ENCODE measurements at regions not wholly inside any gene's neighbourhood (a gene's known extent, or its start where the extent isn't known, plus 50 kb on each side); places are given as distances from the start of the nearest gene placed in this dataset.

DNA sequence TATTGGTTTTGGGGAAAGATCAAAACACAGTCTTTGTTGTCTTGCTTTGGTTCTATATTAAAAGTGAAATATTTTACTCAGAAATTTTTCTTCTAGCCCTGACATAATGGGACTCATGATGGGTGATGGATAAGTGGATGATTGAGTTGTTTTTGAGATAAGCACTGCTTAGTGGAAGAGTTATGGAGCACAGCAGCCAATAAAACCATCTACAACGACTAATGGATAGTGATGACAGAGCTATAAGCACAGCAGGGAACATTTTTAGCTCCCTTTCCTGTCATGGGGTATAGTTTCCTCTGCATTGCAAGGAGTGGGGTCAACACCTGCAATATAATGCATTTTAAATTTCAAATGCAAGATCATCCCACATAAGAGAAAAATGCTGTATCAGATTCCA, 812.4 kb downstream of the STPG2 start:
- H3K27ac Mint-ChIP-seq: no peak overlapping the region
- H3K9me3 Mint-ChIP-seq: peaks cover 3 to 12% (median 4%) of the 10 kb centered on the region in 7 donors
- Histone ChIP-seq H3K4me3 (replicated peaks in 1 of 3; ENCODE audit: low read depth in 2 of 3, low read length in 3 of 3) (no peak overlapping the region), H2AFZ (ENCODE audit: insufficient read depth, low read depth, low read length, poor library complexity, severe bottlenecking) (no peak overlapping the region), H3K4me2 (replicated peaks; ENCODE audit: extremely low read depth, low read length, poor library complexity, severe bottlenecking) (no peak overlapping the region), H3K9me3 (replicated peaks in 1 of 2; ENCODE audit: control insufficient read depth in 1 of 2, insufficient read depth in 1 of 2, low read length in 2 of 2) (peaks cover 6 to 14% of the 10 kb centered on the region in 2 donors), H3K9ac (ENCODE audit: insufficient read depth, low read length, poor library complexity, severe bottlenecking) (no peak overlapping the region), H3K27ac (ENCODE audit: low read depth in 1 of 2, low read length in 2 of 2) (no peak overlapping the region), H3K27me3 (ENCODE audit: control insufficient read depth in 2 of 2, insufficient read depth in 2 of 2, low read length in 2 of 2) (no peaks in the 10 kb centered on the region), H3K36me3 (replicated peaks in 1 of 2; ENCODE audit: control insufficient read depth in 1 of 2, insufficient read depth in 2 of 2, low read length in 2 of 2) (no peaks in the 10 kb centered on the region), H4K20me1 (ENCODE audit: insufficient read depth, low read length) (no peaks in the 10 kb centered on the region), H3K4me1 (ENCODE audit: control insufficient read depth in 1 of 2, insufficient read depth in 2 of 2, low read length in 2 of 2) (no peaks in the 10 kb centered on the region), H3K79me2 (ENCODE audit: insufficient read depth, low read length) (no peaks in the 10 kb centered on the region)
- H3K27me3 Mint-ChIP-seq (ENCODE audit: low read depth in 3 of 3): no peaks in the 10 kb centered on the region
- no peak overlapping the region for H3K4me3 Mint-ChIP-seq
- intact Hi-C loops (cut with micrococcal nuclease): no loop called here
- H3K4me1 Mint-ChIP-seq: no peaks in the 10 kb centered on the region
- no peak for DNase-seq
- no CpG with 5 or more reads among the region's 1 CpG for WGBS (ENCODE audit: insufficient coverage)
- TF ChIP-seq, protein P1, sequence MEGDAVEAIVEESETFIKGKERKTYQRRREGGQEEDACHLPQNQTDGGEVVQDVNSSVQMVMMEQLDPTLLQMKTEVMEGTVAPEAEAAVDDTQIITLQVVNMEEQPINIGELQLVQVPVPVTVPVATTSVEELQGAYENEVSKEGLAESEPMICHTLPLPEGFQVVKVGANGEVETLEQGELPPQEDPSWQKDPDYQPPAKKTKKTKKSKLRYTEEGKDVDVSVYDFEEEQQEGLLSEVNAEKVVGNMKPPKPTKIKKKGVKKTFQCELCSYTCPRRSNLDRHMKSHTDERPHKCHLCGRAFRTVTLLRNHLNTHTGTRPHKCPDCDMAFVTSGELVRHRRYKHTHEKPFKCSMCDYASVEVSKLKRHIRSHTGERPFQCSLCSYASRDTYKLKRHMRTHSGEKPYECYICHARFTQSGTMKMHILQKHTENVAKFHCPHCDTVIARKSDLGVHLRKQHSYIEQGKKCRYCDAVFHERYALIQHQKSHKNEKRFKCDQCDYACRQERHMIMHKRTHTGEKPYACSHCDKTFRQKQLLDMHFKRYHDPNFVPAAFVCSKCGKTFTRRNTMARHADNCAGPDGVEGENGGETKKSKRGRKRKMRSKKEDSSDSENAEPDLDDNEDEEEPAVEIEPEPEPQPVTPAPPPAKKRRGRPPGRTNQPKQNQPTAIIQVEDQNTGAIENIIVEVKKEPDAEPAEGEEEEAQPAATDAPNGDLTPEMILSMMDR (IDR thresholded peaks at IDR 0.05): no peak
- no peaks in the 10 kb centered on the region for H3K36me3 Mint-ChIP-seq

DNA sequence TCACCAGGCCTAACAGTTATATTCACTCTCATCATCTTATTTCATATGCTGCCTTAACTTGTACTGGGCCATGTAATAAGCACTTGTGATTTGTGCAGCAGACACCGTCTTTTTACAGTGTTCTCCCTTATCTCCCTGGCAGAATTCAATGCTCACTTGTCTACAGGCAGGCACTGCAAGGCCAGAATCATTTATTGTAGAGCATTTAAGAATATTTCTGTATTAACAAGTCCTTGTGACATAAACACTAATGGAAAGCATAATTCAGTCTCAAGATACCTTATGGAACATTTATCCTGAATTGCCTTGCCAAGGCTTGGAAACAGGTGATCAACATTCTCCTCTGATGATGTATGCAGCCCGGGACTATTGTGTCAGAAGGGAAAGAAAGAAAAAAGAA, 808.9 kb downstream of the STPG2 start:
- no peak overlapping the region for H3K4me3 Mint-ChIP-seq
- no peak overlapping the region for H3K9ac ChIP-seq (ENCODE audit: insufficient read depth, low read length, poor library complexity, severe bottlenecking)
- no peaks in the 10 kb centered on the region for H3K79me2 ChIP-seq (ENCODE audit: insufficient read depth, low read length)
- H3K36me3 ChIP-seq (replicated peaks in 1 of 2; ENCODE audit: control insufficient read depth in 1 of 2, insufficient read depth in 2 of 2, low read length in 2 of 2): no peaks in the 10 kb centered on the region
- no peaks in the 10 kb centered on the region for H3K36me3 Mint-ChIP-seq
- H3K27me3 ChIP-seq (ENCODE audit: control insufficient read depth in 2 of 2, insufficient read depth in 2 of 2, low read length in 2 of 2): no peaks in the 10 kb centered on the region
- peaks cover 14 to 29% of the 10 kb centered on the region in 2 donors for H3K9me3 ChIP-seq (replicated peaks in 1 of 2; ENCODE audit: control insufficient read depth in 1 of 2, insufficient read depth in 1 of 2, low read length in 2 of 2)
- no peak overlapping the region for H3K27ac ChIP-seq (ENCODE audit: low read depth in 1 of 2, low read length in 2 of 2)
- H3K27ac Mint-ChIP-seq: no peak overlapping the region
- WGBS (ENCODE audit: insufficient coverage): no CpG with 5 or more reads among the region's 2 CpGs
- intact Hi-C loops (cut with micrococcal nuclease): no loop called here
- H3K27me3 Mint-ChIP-seq (ENCODE audit: low read depth in 3 of 3): no peaks in the 10 kb centered on the region
- H3K4me3 ChIP-seq (replicated peaks in 1 of 3; ENCODE audit: low read depth in 2 of 3, low read length in 3 of 3): no peak overlapping the region
- H2AFZ ChIP-seq (ENCODE audit: insufficient read depth, low read depth, low read length, poor library complexity, severe bottlenecking): no peak overlapping the region
- no peak for DNase-seq
- no peak overlapping the region for H3K4me2 ChIP-seq (replicated peaks; ENCODE audit: extremely low read depth, low read length, poor library complexity, severe bottlenecking)
- H3K4me1 Mint-ChIP-seq: no peaks in the 10 kb centered on the region
- TF ChIP-seq, protein P1 (IDR thresholded peaks at IDR 0.05): no peak
- H3K4me1 ChIP-seq (ENCODE audit: control insufficient read depth in 1 of 2, insufficient read depth in 2 of 2, low read length in 2 of 2): no peaks in the 10 kb centered on the region
- H4K20me1 ChIP-seq (ENCODE audit: insufficient read depth, low read length): no peaks in the 10 kb centered on the region
- H3K9me3 Mint-ChIP-seq: peaks cover 10 to 22% (median 14%) of the 10 kb centered on the region in 7 donors
